GM18511 (cell line): ENCODE measurements at regions not wholly inside any gene's neighbourhood (a gene's known extent, or its start where the extent isn't known, plus 50 kb on each side); places are given as distances from the start of the nearest gene placed in this dataset.
"Not testable (repeated sequence)": the region's sequence is repeated elsewhere in the genome, so short reads cannot be mapped to it uniquely, and the experiment has no call there.

Experiments
- ATAC-seq: cut with Tn5 transposase; IDR thresholded peaks from one replicate; pipeline ENCODE4 v1.9.1; 2021; ENCODE audit warnings: mild to moderate bottlenecking, moderate library complexity; ENCODE audit not compliant: unreplicated experiment

DNA sequence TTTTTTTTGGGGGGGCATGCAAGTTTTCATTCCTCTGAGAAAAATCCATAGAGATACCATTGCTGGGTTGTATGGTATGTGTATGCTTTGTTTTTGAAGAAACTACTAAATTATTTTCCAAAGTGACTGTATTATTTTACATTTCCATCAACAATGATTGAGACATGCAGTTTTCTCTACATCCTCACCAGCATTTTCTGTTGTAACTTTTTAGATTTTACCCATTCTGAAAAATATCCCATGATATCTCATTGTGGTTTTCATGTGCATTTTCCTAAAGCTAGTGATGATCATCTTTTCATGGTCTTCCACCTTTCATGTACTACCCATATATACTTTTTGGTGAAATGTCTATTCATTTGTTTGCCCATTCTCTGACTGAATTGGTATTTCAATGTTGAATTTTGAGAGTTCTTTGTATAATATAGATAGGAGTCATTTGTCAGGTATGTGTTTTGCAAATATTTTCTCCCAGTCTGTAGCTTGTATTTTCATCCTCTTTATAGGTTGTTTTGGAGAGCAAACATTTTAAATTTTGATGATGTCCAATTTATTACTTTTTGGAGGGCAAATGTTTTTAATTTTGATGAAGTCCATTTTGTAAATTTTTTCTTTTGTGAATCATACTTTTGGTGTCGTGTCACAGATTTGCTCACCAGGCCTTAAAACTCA lies 827.5 kb upstream of the CITED2 start:
- no peak for ATAC-seq

DNA sequence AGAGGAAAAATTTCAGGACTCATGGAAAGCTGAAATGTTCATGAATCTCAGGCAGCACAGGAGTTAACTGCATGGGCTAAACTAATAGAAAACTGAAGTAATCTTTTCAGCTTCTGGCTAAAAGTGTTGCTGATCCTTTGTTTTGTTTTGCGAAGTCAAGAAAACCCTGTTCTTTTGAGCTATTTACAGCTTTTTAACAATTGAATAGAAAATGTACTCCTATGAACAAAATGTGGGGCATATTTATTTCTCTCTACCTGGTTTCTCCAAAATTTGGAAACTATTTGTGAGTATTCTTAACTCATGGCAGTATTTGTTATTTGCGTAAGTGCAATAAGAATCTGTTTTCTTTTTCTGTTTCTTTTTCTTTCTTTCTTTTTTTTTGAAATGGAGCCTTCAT lies 818.8 kb upstream of the CITED2 start:
- ATAC-seq = no peak

DNA sequence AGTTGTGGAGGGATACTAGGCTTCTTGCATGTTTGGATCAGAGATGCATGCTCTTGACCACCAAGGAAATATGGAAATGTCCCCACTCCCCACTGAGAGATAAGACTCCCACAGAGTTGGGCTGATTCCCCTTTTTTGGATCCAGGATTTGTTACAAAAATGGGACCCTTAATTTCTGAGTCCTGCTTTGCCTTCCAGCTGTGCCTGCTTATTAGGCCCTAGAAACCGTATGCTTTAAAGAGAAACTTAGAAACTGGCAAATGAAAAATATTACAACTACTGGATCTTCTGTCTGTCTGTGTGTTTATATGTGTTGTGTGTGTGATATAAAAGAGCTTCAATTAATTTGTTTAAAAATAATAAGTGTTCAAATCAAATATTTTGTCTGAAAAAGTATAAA lies 817.6 kb upstream of the CITED2 start:
- ATAC-seq = no peak

DNA sequence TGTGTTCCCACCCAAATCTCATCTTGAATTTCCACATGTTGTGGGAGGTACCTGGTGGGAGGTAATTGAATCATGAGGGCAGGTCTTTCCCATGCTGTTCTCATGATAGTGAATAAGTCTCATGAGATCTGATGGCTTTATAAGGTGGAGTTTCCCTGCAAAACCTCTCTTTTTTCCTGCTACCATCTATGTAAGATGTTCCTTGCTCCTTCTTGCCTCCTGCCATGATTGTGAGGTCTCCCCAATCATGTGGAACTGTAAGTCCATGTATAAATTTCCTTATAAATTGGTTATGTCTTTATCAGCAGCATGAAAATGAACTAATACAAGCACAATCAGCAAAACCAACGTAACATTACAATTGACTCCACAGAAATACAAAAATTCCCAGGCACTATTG lies 814.8 kb upstream of the CITED2 start:
- not testable (repeated sequence) for ATAC-seq

DNA sequence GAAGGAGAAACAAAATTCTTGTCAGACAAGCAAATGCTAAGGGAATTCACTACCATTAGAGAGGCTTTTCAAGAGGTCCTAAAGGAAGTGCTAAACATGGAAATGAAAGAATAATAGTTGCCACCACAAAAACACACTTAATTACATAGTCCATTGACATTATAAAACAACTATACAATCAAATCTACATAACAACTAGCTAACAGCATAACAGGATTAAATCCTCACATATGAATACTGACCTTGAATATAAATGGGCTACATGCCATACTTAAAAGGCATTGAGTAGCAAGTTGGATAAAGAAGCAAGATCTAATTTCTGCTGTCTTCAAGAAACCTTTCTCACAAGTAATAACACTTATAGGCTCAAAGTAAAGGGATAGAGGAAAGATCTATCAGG lies 811.5 kb upstream of the CITED2 start:
- ATAC-seq = no peak

DNA sequence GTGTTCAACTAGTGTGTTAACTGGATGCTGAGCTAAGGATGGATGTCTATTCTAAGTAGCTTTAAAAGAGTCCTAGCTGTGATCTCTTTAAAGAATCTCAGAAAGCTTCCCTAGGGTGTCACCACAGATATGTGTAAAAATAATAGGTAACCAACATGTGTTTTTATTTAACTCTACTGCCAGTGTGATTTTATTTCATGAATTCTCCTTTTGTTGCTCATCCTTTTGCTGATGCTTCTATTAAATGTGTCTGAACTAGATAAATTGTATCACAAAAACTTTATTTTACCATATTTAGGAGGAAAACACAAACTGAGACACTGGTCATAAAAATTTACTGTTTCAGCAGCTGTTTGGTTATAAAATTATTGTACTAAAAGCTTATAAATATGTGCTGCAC lies 809.4 kb upstream of the CITED2 start:
- ATAC-seq = no peak

DNA sequence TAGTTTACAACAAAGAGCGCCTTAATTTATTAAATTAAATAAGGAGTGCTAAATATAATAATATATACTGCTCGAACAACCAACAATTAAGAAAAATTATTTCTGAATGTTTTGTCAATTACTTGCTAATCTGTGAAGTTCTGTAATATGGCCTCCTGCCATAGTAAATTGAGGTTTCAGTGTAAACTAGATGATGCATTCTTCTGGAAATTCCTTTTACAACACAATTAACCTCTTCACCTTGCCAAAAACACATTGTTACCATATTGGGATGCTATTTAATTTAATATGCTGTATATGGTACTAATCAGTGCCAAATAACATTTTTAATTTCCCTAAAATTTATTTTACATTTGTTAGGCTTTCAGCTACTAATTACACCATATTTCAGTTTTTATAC lies 808.4 kb upstream of the CITED2 start:
- ATAC-seq = no peak

DNA sequence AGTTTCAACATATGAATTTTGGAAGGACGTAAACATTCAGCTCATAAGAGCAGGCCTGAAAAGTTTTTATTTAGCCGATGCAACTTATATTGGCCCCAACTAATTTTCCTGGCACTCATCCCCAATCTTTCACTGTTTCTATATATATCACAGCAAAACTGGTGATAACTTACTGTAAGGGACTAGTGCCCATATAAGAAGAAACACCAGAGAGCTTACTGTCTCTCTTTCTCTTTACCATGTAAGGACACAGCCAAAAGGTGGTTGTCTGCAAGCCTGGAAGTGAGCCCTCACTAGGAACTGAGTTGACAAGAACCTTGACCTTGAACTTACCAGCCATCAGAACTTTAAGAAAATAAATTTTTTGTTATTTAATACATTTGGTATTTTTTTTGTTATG lies 807.4 kb upstream of the CITED2 start:
- ATAC-seq = no peak

DNA sequence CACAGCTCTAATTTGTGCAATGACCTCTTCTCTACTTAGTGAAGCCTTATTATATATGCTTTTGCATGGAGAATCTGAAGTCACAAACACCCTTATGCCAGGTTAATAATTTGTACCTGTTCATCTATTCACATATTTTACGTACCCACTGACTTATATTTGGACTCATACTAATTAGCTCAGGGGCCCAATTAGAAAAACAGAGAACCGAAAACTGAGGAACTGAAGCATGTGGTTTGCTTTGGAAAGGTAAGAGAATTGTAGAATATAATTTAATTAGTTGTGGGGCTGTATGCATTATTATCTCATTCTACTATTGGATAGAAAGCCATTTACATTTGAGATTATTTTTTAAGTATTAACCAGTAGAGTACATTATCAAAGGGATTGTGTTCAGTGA lies 805.9 kb upstream of the CITED2 start:
- no peak for ATAC-seq

DNA sequence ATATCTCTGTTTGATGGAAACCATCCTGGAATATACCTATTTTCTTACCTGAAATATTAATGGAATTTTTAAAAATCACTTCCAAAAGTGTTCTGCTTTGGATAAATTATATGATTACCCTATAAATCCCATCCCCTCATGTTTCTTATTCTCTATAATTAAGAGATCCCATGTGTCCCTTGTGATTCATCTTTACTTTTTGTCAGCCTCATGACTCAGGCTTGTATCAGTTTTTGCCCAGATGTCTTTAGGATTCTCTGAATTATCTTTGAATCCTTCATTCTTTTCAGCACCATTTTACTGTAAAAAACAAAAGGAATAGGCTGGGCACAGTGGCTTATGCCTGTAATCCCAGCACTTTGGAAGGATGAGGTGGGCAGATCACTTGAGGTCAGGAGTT lies 804.5 kb upstream of the CITED2 start:
- no peak for ATAC-seq

DNA sequence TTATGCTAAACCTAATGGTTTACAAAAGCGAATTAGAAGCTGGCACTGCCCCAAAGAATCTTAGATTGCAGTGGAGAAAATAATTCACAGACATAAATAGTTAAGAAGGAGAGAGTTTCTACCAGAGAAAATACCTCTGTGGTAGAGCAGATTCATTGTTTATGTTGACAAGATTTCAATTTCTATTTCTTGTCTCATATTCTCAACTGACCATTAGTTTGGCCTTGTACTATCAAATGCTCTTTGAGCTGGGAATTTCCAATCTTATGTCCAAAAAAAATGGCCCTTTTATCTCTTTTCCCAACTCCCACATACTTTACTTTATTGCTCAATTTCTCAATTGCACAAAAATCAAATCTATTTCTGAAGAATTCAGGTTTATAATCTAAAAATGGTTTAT lies 804.1 kb upstream of the CITED2 start:
- ATAC-seq = no peak

DNA sequence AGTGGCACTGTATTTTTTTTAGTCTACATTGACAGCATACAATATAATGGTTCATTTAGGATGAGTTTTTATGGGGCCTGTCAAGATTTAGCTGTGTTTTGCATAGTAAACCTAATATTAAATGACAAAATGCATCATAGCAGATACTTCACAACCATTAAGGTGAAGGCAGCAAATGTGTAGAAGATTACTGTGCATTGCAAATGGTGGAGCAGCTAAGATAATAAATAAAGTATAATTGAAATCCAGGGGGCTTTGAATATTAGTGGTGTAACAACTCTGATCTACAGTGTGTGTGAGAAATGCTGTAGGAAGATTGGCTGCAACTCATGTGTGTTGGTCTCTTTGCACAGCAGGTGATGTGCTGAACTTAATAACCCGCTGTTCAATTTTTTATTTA lies 801.9 kb upstream of the CITED2 start:
- ATAC-seq = no peak

DNA sequence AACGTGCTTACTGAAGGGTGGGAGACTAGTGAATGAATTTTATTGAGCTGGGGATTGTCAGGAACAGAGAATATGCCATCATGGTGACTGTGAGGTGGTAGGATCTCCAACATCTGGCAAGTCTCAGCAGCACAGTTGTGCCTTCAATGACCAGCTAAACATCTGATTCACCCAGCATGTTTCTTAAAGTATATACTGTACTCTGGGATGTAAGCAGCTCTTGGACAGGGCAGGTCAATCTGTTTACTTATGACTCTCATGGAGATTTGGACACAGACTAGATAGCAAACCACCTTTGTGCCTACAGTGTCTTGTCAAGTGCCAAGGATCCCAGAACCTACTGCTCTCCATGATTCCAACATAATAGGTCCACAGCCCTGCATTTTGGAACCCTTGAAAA lies 801.0 kb upstream of the CITED2 start:
- ATAC-seq = no peak

DNA sequence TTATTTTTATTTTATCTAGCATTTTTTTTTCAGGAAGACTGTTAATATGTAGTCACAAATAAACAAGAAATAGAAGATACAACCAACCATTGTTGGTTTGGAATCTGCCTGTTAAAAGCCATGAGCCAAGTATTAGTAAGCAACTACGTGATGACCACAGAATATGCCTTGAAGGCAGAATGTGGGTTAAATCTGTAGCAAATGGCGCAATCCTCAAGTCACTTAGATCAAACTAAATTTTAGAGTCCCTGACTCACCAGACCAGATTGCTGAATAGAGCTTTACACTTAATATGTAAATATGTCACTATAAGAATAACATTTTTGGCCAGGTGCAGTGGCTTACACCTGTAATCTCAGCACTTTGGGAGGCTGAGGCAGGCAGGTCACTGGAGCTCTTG lies 800.1 kb upstream of the CITED2 start:
- no peak for ATAC-seq

DNA sequence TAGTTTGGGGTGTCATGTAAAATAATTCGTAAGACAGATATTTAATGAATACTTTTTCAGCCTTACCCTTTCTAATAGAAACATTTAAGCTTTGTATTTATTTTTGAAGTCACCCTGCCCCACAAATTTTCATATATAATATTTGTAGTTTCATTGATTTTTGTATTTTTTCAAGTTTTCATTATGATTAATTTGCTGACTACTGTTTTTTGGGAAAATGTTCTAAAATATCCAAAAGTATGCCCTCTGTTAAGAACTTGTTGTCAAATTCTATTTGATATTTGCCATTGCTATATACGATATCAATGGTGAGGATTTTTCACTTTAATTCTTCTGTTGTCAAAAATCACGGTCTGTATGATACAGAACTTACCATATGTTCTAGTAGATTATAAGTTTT lies 793.9 kb upstream of the CITED2 start:
- ATAC-seq = no peak

DNA sequence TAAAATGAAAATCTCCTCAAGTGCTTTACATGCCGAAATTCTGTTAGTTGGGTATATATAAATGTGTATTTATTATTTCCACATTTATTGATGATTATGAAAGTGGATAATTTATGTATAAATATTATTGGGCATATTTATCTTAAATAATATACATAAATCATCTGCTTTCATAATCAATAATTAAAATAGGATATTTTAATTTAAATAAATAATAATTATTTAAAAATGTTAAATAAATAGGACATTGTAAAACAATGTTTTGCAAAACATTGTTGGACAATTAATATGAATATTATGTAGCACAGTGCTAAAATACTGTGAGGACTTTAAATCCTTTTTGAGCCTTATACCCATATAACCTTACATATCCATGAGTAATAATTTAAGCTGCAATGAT lies 786.5 kb upstream of the CITED2 start:
- no peak for ATAC-seq

DNA sequence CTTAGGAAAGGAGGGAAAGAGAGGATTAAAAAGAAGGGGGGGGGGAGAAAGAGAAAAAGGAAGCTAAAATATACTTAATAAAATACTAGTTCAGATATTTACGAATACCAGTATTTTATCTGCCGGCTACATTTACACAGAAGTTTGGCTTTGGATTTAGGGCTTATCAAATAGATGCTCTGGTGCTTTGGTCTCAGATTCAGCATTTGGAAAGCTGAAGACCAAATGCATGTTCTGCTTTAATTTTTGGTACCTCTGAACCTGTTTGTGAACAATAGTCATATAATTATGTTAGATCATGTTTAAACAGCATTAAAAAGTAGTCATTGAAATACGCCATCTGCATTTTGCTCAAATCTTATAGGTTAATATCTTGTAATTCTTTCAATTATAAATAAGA lies 786.0 kb upstream of the CITED2 start:
- ATAC-seq = no peak

DNA sequence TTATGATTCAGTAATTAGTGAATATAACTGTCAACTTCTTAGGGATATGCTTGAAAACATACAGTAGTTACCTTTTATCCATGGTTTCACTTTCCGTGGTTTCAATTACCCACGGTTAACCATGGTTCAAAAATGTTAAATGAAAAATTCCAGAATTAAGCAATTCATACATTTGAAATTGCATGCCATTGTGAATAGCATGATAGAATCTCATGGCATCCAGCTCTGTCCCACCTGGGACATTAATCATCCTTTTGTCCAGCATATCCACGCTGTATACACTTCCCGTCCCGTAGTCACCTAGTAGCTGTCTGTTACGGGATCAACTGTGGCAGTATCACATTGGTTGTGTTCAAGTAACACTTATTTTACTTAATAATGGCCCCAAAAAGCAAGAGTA lies 781.7 kb upstream of the CITED2 start:
- ATAC-seq = no peak

DNA sequence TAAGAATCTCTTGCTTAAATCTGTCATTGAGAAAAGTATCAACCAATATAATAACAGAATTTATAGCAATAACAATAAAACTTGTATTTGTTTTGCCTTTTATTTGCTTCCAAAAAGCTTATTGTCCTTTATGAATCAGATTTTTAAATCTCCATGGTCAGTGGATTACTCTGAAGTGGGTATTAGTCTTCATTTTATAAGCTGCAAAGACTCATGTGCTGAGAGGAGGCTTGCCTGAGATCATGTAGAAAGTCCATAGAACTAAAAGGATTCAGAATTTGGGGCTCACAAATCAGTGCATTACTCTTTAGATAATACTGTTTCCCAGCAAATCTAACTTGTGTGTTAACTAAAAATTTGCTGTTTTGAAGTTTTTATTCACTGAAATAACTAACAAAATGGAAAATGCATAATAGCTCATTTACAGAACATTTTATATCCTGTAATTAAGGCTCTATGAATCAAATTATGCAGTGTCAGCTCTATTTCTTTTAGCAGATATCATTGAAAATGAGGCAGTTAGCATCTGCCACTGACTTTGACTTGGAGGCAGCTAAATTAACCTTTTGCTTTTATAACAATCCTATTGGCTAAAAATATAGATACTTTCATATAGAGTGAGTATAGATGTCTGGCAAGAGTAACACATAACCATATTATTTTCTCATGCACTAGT lies 781.1 kb upstream of the CITED2 start:
- ATAC-seq = no peak

DNA sequence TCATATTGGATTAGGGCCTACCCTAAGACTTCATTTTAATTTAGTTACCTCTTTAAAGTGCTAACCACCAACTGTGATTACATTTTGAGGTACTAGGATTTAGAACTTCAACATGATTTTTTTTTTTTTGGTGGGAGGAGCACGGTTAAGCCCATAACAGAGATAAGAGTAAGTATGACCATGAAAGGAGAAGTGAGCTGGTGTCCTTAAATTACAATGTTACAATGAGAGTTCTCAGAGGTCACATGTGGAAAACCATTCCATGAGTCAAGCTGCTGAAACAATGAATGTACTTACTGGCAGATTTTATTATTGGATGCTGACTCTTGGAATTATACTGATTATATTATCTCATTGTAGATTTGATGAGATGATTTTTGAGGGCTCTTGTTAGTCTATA lies 779.3 kb upstream of the CITED2 start:
- no peak for ATAC-seq

DNA sequence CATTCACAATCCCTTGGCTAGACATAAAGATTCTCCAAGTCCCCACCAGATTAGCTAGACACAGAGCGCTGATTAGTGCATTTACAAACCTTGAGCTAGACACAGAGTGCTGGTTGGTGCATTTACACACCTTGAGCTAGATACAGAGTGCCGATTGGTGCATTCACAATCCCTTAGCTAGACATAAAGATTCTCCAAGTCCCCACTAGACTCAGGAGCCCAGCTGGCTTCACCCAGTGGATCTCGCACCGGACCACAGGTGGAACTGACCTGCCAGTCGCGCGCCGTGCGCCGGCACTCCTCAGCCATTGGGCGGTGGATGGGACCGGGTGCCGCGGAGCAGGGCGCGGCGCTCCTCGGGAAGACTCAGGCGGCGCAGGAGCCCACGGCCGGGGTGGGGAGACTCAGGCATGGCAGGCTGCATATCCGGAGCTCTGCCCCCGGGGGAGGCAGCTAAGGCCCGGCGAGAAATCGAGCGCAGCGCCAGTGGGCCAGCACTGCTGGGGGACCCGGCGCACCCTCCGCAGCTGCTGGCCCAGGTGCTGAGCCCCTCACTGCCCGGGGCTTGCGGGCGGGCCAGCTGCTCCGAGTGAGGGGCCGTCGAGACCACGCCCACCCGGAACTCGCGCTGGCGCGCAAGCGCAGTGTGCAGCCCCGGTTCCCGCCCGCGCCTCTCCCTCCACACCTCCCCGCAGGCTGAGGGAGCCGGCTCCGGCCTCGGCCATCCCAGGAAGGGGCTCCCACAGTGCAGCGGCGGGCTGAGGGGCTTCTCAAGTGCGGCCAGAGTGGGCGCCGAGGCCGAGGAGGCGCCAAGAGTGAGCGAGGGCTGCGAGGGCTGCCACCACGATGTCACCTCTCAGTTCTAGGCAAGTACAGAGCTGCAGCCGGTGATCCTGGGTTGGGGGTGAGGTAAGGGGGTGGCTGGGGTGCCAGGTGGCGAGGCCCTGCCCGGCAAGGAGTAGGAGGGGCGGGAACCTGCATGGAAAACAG lies 773.7 kb upstream of the CITED2 start:
- not testable (repeated sequence) for ATAC-seq

DNA sequence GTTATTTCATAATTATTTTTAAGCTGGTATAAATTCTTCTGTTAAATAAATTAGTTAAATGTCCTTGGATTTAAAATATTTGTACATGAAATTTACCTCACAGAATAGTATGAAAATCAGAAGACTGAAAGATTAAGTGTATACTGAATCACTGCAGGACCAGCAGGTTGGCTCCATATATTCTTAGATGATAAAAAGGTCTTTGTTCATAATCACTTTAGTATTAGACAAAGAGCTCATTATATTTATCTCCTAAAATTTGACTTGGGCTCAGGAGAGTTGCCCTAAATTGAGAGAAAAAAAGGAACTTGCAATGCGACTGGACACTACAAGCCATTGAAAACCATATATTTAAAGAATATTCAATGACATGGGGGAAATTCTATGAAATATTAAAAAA lies 766.4 kb upstream of the CITED2 start:
- ATAC-seq = no peak
